ENCODE measurements at regions not wholly inside any gene's neighbourhood (a gene's known extent, or its start where the extent isn't known, plus 50 kb on each side); places are given as distances from the start of the nearest gene placed in this dataset.

- Histone ChIP-seq H3K4me1 (ENCODE audit: control insufficient read depth, extremely low read depth, insufficient read depth, low read length) (no peaks in the 10 kb centered on the region), H3K27me3 (ENCODE audit: control insufficient read depth, insufficient read depth, low read length) (no peaks in the 10 kb centered on the region), H3K27ac (ENCODE audit: insufficient read depth, low read length) (no peak overlapping the region), H4K20me1 (ENCODE audit: control insufficient read depth, extremely low read depth, insufficient read depth, low read length) (no peaks in the 10 kb centered on the region), H3K79me2 (ENCODE audit: control insufficient read depth, insufficient read depth, low read length) (no peaks in the 10 kb centered on the region), H3K9me3 (ENCODE audit: control insufficient read depth, insufficient read depth, low read depth, low read length) (no peaks in the 10 kb centered on the region), H3K36me3 (ENCODE audit: control insufficient read depth, insufficient read depth, low read length) (no peaks in the 10 kb centered on the region), H2AFZ (ENCODE audit: low read length) (no peak overlapping the region), H3K9ac (ENCODE audit: insufficient read depth, low read length) (no peak overlapping the region), H3K4me2 (ENCODE audit: extremely low read depth, insufficient read depth, low read length) (no peak overlapping the region), H3K4me3 (replicated peaks in 1 of 4; ENCODE audit: control extremely low read depth in 1 of 4, insufficient read depth in 1 of 4, low read depth in 3 of 4, low read length in 4 of 4) (no peak overlapping the region)
- TF ChIP-seq EZH2 (IDR thresholded peaks at IDR 0.05; ENCODE audit: low read length, missing control alignments) (no peak), CTCF (conservative IDR thresholded peaks at IDR 0.05 in 1 of 2, IDR thresholded peaks at IDR 0.05 in 1 of 2; ENCODE audit: low read depth in 1 of 2, low read length in 2 of 2) (no peak)
- DNase-seq (ENCODE audit: low read depth in 2 of 2): peak in 1 of 2 donors; percentile 9
Observed at GRCh38 chr4:127421437-127421836, 211.3 kb upstream of the INTU start.

GRCh38 chr4:127425202-127425845 is 207.4 kb upstream of the INTU start:
- no peaks in the 10 kb centered on the region for H3K36me3 ChIP-seq (ENCODE audit: control insufficient read depth, insufficient read depth, low read length)
- H2AFZ ChIP-seq (ENCODE audit: low read length): no peak overlapping the region
- H3K9ac ChIP-seq (ENCODE audit: insufficient read depth, low read length): no peak overlapping the region
- no peaks in the 10 kb centered on the region for H3K79me2 ChIP-seq (ENCODE audit: control insufficient read depth, insufficient read depth, low read length)
- H3K27me3 ChIP-seq (ENCODE audit: control insufficient read depth, insufficient read depth, low read length): no peaks in the 10 kb centered on the region
- no peak overlapping the region for H3K4me3 ChIP-seq (replicated peaks in 1 of 4; ENCODE audit: control extremely low read depth in 1 of 4, insufficient read depth in 1 of 4, low read depth in 3 of 4, low read length in 4 of 4)
- no peaks in the 10 kb centered on the region for H3K9me3 ChIP-seq (ENCODE audit: control insufficient read depth, insufficient read depth, low read depth, low read length)
- TF ChIP-seq EZH2 (IDR thresholded peaks at IDR 0.05; ENCODE audit: low read length, missing control alignments): no peak
- no peak for TF ChIP-seq CTCF (conservative IDR thresholded peaks at IDR 0.05 in 1 of 2, IDR thresholded peaks at IDR 0.05 in 1 of 2; ENCODE audit: low read depth in 1 of 2, low read length in 2 of 2)
- H4K20me1 ChIP-seq (ENCODE audit: control insufficient read depth, extremely low read depth, insufficient read depth, low read length): no peaks in the 10 kb centered on the region
- no peak overlapping the region for H3K27ac ChIP-seq (ENCODE audit: insufficient read depth, low read length)
- H3K4me2 ChIP-seq (ENCODE audit: extremely low read depth, insufficient read depth, low read length): no peak overlapping the region
- no peaks in the 10 kb centered on the region for H3K4me1 ChIP-seq (ENCODE audit: control insufficient read depth, extremely low read depth, insufficient read depth, low read length)
- DNase-seq (ENCODE audit: low read depth in 2 of 2): no peak

DNA sequence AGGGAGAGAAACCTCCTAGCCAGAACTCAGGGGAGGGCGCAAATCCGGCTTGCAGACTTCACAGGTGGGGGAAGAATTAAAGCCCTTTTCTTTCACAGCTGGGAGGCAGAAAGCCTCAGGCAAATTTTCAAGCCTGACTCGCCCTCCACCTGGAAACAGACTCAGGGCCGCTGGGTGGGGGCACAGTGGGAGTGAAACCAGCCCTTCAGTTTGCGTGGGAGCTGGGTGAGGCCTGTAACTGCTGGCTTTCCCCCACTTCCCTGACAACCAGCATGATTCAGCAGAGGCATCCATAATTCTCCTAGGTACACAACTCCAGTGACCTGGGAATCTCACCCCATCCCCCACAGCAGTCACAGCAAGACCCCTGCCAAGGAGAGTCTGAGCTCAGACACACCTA is 206.9 kb upstream of the INTU start:
- TF ChIP-seq EZH2 (IDR thresholded peaks at IDR 0.05; ENCODE audit: low read length, missing control alignments) (no peak), CTCF (conservative IDR thresholded peaks at IDR 0.05 in 1 of 2, IDR thresholded peaks at IDR 0.05 in 1 of 2; ENCODE audit: low read depth in 1 of 2, low read length in 2 of 2) (no peak)
- no peak overlapping the region for H3K27ac ChIP-seq (ENCODE audit: insufficient read depth, low read length)
- no peak overlapping the region for H3K4me3 ChIP-seq (replicated peaks in 1 of 4; ENCODE audit: control extremely low read depth in 1 of 4, insufficient read depth in 1 of 4, low read depth in 3 of 4, low read length in 4 of 4)

More for the DNA sequence above, 206.9 kb upstream of the INTU start:
- no peaks in the 10 kb centered on the region for H3K27me3 ChIP-seq (ENCODE audit: control insufficient read depth, insufficient read depth, low read length)
- no peaks in the 10 kb centered on the region for H3K9me3 ChIP-seq (ENCODE audit: control insufficient read depth, insufficient read depth, low read depth, low read length)
- H3K36me3 ChIP-seq (ENCODE audit: control insufficient read depth, insufficient read depth, low read length): no peaks in the 10 kb centered on the region
- DNase-seq (ENCODE audit: low read depth in 2 of 2): no peak
- H3K4me2 ChIP-seq (ENCODE audit: extremely low read depth, insufficient read depth, low read length): no peak overlapping the region
- no peak overlapping the region for H3K9ac ChIP-seq (ENCODE audit: insufficient read depth, low read length)
- H2AFZ ChIP-seq (ENCODE audit: low read length): no peak overlapping the region
- no peaks in the 10 kb centered on the region for H3K4me1 ChIP-seq (ENCODE audit: control insufficient read depth, extremely low read depth, insufficient read depth, low read length)
- H4K20me1 ChIP-seq (ENCODE audit: control insufficient read depth, extremely low read depth, insufficient read depth, low read length): no peaks in the 10 kb centered on the region
- H3K79me2 ChIP-seq (ENCODE audit: control insufficient read depth, insufficient read depth, low read length): no peaks in the 10 kb centered on the region

All from fibroblast of lung (primary cell).